GM23338 (cell line): ENCODE measurements at regions not wholly inside any gene's neighbourhood (a gene's known extent, or its start where the extent isn't known, plus 50 kb on each side); places are given as distances from the start of the nearest gene placed in this dataset.

ENCODE experiments used
- CREB1 ChIP-seq: fragments of 250-450 bp; sonication (Bioruptor Pico); IDR thresholded peaks from 2 replicates; pipeline ENCODE4 v1.5.0; 2020; ENCODE audit warnings: low read depth, mild to moderate bottlenecking, moderate library complexity
- CTCF ChIP-seq, 2 experiments: fragments of 200-600 bp in 1 of 2; sonication (generic) in 1 of 2; conservative IDR thresholded peaks; 2 replicates each; pipeline versions ENCODE4 v1.5.1 to v1.6.1; 2016 to 2017; ENCODE audit warnings: antibody characterized with exemption in 2 of 2, low read depth in 2 of 2, mild to moderate bottlenecking in 2 of 2, moderate library complexity in 1 of 2
- EZH2phosphoT487 ChIP-seq: fragments of 200-600 bp; sonication (generic); IDR thresholded peaks from one replicate; pipeline ENCODE4 v1.8.1; 2018; ENCODE audit warnings: antibody characterized with exemption; ENCODE audit not compliant: unreplicated experiment

DNA sequence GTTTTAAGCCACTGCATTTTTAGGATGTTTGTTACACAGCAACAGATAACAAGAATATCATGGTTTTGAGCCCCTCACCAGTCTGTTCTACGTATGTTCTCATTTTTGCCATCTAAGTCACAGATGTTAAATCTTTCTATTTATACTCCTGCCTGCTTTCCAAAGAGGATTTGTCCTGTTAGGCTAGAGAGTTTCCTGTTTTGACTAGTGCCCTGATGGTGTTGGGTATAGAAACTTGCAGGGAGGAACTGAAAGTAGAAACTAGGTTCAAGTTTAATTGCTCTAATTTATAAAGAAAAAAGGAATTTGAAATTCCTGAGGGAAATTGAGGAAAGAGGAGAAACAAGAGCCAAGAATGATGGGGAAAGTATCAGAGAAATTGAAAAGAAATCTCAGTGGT is 74.4 kb upstream of the COCH start:
- TF ChIP-seq CTCF (conservative IDR thresholded peaks at IDR 0.05; ENCODE audit: low read depth in 2 of 2), result no peak
- TF ChIP-seq EZH2phosphoT487, result no peak
- TF ChIP-seq CREB1 (CRISPR knock-in tag), result no peak
